ENCODE measurements at regions not wholly inside any gene's neighbourhood (a gene's known extent, or its start where the extent isn't known, plus 50 kb on each side); places are given as distances from the start of the nearest gene placed in this dataset.
"Not testable (repeated sequence)": the region's sequence is repeated elsewhere in the genome, so short reads cannot be mapped to it uniquely, and the experiment has no call there.

DNA sequence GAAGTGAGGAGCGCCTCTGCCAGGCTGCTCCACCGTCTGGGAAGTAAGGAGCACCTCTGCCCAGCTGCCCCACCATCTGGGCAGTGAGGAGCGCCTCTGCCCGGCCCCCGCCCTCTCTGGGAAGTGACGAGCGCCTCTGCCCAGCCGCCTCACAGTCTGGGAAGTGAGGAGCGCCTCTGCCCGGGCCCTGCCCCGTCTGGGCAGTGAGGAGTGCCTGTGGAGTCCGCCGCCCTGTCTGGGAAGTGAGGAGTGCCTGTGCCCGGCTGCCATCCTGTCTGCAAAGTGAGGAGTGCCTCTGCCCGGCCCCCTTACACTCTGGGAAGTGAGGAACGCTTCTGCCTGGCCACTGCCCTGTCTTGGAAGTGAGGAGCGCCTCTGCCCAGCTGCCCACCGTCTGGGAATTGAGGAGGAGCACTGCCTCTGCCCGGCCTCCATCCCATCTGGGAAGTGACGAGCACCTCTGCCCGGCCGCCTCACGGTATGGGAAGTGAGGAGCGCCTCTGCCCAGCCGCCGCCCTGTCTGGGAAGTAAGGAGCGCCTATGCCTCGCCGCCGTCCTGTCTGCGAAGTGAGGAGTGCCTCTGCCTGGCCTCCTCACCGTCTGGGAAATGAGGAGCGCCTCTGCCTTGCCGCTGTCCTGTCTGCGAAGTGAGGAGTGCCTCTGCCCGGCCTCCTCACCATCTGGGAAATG lies 576.2 kb upstream of the C9orf72 start:
- TF ChIP-seq, protein P1, sequence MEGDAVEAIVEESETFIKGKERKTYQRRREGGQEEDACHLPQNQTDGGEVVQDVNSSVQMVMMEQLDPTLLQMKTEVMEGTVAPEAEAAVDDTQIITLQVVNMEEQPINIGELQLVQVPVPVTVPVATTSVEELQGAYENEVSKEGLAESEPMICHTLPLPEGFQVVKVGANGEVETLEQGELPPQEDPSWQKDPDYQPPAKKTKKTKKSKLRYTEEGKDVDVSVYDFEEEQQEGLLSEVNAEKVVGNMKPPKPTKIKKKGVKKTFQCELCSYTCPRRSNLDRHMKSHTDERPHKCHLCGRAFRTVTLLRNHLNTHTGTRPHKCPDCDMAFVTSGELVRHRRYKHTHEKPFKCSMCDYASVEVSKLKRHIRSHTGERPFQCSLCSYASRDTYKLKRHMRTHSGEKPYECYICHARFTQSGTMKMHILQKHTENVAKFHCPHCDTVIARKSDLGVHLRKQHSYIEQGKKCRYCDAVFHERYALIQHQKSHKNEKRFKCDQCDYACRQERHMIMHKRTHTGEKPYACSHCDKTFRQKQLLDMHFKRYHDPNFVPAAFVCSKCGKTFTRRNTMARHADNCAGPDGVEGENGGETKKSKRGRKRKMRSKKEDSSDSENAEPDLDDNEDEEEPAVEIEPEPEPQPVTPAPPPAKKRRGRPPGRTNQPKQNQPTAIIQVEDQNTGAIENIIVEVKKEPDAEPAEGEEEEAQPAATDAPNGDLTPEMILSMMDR (IDR thresholded peaks at IDR 0.05; ENCODE audit: low read depth, low read length): not testable (repeated sequence)
- not testable (repeated sequence) for TF ChIP-seq EZH2phosphoT487 (IDR thresholded peaks at IDR 0.05; ENCODE audit: low read depth)
